ENCODE measurements at regions not wholly inside any gene's neighbourhood (a gene's known extent, or its start where the extent isn't known, plus 50 kb on each side); places are given as distances from the start of the nearest gene placed in this dataset.

- no peak for DNase-seq (ENCODE audit: low read depth)
- no peak overlapping the region for H3K4me3 ChIP-seq (ENCODE audit: low read depth, low read length)
- no peak for TF ChIP-seq CTCF (conservative IDR thresholded peaks at IDR 0.05; ENCODE audit: low read depth, low read length)
Observed at GRCh38 chr5:155068616-155069100, 55.1 kb downstream of the KIF4B start.

- DNase-seq (ENCODE audit: low read depth): no peak
- TF ChIP-seq CTCF (conservative IDR thresholded peaks at IDR 0.05; ENCODE audit: low read depth, low read length): no peak
- H3K4me3 ChIP-seq (ENCODE audit: low read depth, low read length): no peak overlapping the region
Observed at GRCh38 chr5:155069961-155070360, 56.4 kb downstream of the KIF4B start.

- no peak for DNase-seq (ENCODE audit: low read depth)
- no peak overlapping the region for H3K4me3 ChIP-seq (ENCODE audit: low read depth, low read length)
- no peak for TF ChIP-seq CTCF (conservative IDR thresholded peaks at IDR 0.05; ENCODE audit: low read depth, low read length)
Observed at GRCh38 chr5:155070781-155071180, 57.2 kb downstream of the KIF4B start.

GRCh38 chr5:155076379-155076778, 62.8 kb downstream of the KIF4B start:
- no peak overlapping the region for H3K4me3 ChIP-seq (ENCODE audit: low read depth, low read length)
- TF ChIP-seq CTCF (conservative IDR thresholded peaks at IDR 0.05; ENCODE audit: low read depth, low read length): no peak
- DNase-seq (ENCODE audit: low read depth): no peak

- no peak for DNase-seq (ENCODE audit: low read depth)
- TF ChIP-seq CTCF (conservative IDR thresholded peaks at IDR 0.05; ENCODE audit: low read depth, low read length): no peak
- no peak overlapping the region for H3K4me3 ChIP-seq (ENCODE audit: low read depth, low read length)
Observed at GRCh38 chr5:155079698-155080097, 66.1 kb downstream of the KIF4B start.

- TF ChIP-seq CTCF (conservative IDR thresholded peaks at IDR 0.05; ENCODE audit: low read depth, low read length): no peak
- no peak overlapping the region for H3K4me3 ChIP-seq (ENCODE audit: low read depth, low read length)
- DNase-seq (ENCODE audit: low read depth): no peak
Observed at GRCh38 chr5:155080721-155081120, 67.2 kb downstream of the KIF4B start.

GRCh38 chr5:155081618-155082017, 68.1 kb downstream of the KIF4B start:
- TF ChIP-seq CTCF (conservative IDR thresholded peaks at IDR 0.05; ENCODE audit: low read depth, low read length): no peak
- no peak for DNase-seq (ENCODE audit: low read depth)
- H3K4me3 ChIP-seq (ENCODE audit: low read depth, low read length): no peak overlapping the region
